Stimulated activated CD4-positive, alpha-beta T cell treated with anti-CD3 and anti-CD28 coated beads, Interleukin-4, amount 100 ng/mL, for 4 hours (primary cell): ENCODE measurements at regions not wholly inside any gene's neighbourhood (a gene's known extent, or its start where the extent isn't known, plus 50 kb on each side); places are given as distances from the start of the nearest gene placed in this dataset.

Experiments used
- DNase-seq, 2 experiments: peaks; one replicate each; pipeline ENCODE4 v3.0.0-alpha.2; 2020

DNA sequence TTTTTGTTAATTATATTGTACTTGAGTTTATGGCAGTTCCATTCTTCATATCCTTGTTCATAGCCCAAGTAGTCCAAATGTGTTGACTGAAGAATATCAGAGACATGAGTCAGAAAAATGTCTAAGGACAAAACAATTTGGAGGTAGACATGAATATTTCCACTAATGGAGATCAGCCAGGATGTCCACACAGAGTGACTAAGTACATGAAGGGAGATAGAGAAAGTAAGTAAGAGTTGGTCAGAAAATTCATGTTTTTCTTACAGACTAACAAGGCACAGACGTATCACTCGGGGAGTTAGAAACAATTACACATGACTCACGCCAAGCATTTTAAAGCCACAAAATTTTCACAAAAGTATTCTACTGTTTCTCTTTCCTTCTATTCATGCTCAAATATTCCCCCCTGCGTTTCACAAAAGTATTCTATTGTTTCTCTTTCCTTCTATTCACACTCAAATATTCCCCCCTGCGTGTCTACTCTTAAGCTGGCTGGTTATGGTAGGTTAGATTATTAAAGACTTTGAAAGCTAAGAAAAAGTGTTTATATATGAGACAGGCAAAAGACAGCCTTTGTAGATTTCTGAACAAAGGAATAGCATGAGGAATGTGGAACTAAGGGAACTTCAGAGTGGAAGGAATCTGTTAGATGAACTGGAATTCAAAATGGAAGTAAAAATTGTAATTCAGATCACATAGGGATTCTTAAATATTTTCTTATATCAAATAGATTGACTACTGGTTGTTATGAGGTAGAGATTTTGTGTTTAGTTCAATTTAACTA lies 648.7 kb upstream of the CCDC54 start:
- DNase-seq, result no peak

DNA sequence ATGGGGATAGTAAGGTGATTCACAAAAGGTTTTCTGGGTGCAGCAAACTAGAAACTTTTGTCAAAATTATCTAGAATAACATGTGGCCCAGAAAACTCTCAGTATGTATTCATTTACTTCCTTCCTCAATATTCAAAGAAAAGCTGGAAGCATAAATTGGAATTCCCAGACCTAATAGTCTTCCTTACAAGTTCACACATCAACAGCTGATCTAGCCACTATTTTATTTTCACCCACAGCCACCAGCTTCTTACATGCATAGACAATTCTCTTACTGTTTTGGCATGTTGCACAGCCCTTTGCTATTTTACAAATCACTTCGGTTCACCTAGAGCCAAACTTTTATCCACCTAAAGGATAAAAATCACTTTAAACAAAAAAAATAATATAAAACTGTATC lies 647.8 kb upstream of the CCDC54 start:
- no peak for DNase-seq

DNA sequence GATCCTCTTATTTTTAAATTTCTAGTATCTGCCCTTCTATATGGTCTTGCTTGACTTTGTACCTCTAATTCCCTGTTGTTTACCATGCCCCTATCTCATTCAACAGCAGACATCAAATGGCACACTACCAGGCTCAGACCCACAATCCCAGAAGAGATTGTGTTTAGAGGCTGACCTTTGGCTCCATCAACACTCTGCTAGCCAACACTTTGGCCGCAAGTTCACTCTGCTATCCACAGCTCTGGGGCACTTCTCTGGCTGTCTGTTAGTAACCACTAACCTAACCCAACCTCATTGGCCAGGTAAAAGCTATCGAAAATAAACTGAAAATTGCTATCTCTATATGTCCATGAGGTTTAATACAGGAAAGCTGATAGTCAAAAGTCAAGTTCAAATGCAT lies 646.0 kb upstream of the CCDC54 start:
- DNase-seq, result no peak

DNA sequence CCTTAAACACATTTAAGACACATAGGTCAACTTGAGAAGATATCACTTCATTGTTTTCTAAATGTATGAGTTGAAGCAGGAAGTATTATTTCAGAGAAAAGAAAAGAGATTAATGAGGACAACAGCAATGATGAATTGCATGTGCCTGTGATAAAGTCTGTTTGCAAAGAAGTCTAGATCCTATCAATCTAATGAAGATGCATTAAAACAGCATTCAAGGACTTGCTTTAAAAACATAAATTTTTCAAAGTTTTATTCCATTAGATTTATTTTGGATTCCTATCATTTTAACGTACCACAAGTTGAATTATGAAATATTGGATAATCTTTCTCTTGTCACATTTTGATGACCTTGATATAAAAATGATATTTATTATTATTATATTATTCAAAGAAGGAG lies 642.5 kb upstream of the CCDC54 start:
- DNase-seq, result no peak

DNA sequence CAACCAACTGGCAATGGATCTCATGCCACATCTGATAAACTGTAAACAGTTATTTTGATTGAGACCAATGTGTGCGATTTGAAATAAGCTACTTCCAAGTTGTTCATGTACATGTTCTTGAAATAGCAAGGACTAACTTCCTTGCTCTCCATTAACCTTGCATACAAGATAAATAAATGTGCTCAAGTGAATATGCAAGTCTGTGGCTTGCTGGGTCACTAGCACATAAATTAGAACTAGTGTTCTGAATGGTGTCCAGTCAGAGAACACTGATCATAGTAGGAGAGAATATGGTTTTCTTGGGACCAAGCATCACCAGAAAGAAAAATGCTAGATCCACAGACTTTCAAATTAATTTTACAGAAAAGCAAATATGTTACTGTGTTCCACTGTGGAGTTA lies 640.0 kb upstream of the CCDC54 start:
- DNase-seq, result no peak

DNA sequence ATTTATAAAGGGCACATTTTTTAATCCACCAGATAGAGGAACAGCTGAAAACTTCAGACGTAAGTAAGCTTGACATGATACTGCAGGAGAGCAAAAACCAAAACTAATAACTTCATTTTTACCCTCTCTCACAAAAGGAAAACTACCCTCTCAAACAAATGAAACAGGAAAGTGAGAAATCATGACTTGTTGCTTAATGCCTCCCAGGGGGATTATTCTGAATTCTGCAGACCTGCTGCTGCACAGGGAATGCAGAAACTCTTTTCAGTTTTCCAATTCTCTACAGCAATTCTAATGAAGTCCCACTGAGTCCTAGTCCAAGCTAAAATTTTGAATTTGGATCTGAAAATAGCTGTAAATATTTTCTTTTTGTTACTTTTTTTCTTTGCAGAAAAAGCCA lies 637.1 kb upstream of the CCDC54 start:
- no peak for DNase-seq

DNA sequence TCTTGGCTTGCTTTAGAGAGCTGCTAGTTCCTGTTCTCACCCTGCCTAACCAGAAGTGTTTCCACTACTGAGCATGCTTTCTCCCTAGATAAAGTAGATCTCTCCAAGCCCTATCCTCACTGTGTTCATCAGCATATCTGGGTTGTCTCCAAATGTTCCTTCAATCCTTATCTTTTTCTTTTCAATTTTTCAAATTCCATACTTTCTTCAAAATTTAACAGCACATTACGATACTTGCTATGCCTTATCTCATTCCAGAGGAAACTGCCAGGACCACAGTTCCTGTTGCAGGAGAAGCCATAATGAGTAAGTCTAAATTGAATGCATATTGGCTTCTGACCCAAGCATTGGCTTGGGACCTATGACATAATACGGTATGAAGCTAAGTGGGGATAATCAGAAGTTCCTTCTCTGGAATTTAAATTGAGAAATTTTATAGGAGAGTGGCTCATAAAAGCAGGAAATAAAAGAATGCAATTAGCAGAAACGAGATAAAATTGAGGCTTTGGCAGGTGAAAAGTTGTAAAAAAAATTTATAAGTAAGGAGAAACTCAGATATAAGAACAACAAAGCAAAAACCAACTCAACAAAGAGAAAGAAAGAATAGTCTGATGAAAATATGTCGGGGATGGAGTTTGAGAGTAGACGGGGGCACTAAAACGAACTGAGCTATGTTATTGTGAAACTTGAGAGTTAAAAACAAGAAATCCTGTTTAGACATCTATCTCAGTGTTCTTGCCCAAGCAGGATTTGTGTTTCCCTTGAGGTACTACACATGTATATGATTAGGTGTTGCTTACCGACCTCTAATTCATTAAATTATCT lies 631.7 kb upstream of the CCDC54 start:
- no peak for DNase-seq

DNA sequence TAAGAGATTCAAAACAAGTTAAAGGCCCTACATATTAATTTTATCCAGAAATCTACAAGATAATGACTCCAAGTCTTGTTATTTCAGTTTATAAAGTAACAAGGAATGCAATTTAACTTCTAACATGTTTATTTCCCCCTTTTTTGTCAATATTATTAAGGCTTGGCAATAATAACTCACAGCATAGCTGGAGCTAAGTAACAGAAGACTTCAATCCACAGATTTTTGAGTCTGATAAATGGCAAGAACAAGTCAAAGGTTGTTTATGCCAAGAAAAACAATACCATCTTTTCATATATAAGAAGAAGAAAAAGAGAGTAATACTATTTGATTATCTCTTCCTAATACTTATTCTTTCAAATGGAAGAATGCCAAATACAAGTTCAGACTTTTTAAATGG lies 631.0 kb upstream of the CCDC54 start:
- no peak for DNase-seq

DNA sequence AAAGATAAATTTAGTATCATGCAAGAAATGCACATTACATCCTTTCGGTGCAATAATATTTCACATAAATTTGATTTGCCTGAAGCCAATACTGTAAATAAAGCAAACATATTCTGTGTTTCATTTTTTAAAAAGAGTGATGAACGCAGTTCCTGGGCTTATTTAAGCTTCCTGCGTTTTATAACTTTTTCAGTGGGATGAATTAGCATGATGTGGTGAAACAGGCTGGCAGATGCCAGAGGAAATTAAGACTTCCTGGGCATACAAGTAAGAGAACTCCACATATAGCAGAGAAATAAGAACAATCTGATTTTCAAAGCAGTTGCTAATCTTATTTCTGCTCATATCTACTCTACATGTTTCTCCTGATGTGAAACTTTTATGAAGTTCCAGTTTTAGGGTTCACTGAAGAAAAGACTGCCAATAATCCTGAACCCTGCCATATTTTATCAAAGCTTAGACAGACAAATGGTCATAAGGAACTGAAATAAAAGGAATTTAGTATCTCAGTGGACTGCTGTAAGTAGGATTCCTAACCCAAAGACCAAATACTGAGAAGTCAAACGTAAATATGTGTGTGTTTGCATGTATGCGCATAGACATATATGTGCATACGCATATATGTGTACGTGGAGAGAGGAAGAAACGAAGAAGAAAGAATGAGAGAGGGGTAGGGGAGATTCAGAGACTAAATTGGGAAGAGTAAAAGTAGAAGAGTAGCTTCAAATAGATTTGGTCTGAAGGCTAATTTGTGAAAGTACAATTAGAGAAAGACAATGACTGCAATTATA lies 628.6 kb upstream of the CCDC54 start:
- no peak for DNase-seq

DNA sequence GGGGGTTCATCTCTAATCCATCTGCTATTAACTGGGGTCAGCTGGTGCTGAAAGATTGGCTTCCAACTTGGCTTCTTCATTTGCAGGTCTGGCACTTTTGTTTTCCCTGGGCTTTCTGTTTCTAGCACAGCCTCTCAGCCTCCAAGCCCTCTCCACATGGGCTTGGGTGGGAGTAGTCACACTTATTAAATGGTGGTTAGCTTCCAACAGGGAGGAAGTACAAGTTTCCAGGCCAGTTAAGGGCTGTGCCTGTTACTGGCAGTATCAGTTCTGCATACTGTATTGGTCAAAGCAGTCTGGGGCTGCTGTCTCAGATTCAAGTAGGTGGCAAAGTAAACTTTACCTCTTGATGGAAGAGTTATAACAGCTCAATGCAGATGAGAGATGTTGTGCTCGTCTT lies 627.1 kb upstream of the CCDC54 start:
- no peak for DNase-seq

DNA sequence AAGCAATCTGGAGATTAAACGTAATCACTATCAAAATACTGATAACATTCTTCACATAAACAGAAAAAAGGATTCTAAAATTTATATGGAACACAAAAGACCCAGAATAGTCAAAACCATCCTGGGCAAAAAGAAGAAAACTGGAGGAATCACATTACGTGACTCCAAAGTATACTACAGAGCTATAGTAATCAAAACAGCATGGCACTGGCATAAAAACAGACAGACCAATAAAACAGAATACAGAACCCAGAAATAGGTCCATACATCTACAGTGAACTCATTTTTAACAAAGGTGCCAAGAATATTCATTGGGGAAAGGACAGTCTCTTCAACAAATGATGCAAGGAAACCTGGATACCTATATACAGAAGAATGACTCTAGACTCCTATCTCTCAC lies 621.9 kb upstream of the CCDC54 start:
- DNase-seq, result no peak

DNA sequence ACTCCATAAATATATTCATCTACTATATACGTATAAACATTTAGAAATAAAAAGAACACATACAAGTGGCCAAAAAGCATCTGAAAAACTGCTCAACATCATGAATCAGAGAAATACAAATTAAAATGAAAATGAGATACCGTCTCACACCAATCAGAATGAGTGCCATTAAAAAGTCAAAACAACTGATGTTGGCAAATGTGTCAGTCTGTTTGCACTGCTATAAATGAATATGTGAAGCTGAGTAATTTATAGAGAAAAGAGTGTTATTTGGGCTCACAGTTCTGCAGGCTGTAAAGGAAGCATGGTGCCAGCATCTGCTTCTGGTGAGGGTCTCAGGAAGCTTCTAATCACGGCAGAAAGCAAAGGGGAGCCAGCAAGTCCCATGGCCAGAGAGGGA lies 620.3 kb upstream of the CCDC54 start:
- DNase-seq, result no peak

DNA sequence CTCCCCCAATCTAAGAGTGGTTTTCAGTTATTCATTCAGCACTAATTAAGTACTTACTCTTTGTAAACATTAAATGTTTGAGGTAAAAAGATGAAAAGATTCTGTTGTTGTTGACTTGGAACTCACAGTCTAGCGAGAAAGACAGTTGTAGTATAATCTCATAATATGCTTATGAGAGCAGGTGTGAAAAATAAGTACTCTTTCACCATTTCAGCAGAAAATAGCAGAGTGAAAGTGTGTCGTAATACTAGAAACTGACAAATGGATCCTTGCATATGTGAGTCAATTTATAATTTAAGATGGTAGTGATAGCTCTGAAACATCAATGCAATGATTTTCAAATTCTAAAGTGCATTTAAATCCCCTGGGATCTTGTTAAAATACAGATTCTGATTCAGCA lies 618.8 kb upstream of the CCDC54 start:
- no peak for DNase-seq

DNA sequence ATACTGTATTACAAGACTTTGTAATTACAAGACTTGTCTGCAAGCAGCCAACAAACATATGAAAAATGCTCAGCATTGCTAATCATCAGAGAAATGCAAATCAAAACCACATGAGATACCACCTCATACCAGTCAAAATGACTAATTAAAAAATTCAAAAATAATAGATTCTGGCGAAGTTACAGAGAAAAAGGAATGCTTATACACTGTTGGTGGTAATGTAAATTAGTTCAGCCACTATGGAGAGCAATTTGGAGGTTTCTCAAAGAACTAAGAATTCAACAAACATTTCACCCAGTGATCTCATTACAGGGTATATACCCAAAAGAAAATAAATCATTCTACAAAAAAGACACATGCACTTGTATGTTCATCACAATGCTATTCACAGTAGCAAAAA lies 617.5 kb upstream of the CCDC54 start:
- no peak for DNase-seq

DNA sequence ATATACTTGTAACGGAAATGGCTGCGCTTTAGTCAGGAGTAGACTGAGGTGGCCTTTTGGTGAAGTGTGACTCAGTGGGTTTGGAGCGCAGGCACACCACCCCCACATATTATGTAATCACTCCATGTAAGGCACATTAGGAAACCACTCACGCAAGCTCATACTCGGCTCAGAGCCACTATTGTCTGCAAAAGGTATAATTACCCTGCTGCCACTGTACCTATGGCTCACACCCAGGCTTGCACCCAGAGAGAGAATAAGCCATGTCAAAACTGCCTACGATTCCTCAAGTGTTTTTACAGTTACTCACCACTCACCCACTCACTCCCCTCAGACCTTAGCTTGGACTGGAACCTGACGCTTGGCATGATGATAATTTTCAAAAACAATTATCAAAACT lies 611.9 kb upstream of the CCDC54 start:
- no peak for DNase-seq

DNA sequence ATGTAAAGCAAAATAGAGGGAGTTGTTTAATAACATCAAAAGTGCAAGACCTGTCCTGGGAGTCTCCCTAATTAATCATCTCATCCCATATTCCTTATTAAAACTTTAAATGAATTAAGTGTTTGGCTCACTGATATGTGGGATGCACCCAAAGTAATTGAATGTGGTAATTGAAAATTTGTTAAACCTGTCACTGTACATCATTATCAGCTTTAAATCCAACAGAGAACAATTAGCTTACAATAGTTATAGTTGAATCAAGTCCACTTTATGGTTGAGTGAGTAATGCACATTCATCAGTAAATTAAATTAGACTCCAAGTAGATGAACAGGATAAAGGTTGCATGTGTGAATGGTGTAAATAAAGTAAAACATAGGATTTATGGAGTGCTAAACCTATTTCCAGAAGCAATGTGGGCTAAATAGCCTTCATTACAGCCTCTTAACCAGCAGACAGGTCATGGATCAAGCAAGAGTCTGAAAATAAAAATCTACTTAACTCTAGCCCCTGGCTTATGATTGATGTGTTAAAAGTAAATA lies 608.2 kb upstream of the CCDC54 start:
- no peak for DNase-seq

DNA sequence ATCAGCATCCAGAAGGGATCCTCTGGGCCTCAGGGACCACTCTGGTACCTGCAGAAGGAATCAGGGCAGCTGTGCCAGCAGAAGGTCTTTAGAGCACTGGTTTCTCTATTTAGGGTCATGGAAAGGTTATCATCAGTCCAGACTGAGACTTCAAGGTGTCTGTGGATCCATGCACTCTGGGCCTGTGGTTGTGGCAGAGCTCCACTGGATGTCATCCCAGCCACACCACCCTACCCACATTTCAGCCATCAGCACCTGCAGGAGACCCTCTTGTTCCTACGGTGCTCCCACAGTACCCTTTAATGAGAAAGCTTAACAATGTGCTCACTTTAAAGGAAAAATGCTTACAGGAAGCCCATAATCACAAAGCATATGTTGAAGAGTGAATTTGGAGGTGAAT lies 603.4 kb upstream of the CCDC54 start:
- no peak for DNase-seq

DNA sequence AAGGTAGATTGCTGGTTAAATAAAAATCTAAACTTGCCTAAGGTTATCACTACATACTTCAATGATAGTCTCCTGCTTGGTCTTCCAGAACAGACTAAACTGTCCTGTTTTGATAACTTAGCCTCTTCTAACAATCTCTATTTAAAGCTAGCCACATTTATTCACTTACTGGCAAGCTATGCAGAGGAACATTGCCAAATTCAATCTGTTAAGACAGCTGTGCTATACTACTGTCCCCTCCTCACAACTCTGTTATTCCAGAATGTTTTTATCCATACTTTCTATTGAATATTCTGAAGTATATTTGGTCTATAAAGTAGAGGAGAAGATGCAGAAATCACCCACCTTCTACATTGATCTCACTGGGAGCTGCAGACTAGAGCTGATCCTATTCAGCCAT lies 594.0 kb upstream of the CCDC54 start:
- DNase-seq, result no peak

DNA sequence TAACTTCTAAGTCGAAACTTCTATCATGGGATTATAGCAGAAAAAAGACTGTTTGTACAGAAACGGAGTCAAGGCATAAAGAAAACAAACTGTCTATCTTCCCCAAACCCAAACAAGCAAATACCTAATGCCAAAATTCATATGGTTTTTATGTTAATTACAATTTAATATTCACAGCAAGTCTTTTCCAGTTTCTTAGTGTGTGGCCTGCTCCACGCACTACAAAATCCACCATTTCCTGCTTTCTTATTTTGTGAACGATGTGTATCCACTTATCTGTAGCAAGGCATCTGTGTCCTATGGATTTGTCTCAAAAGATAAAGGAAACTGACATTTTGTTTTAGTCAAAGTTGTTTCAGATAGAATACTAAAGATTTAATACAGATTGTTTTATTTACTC lies 588.0 kb upstream of the CCDC54 start:
- DNase-seq, result no peak

DNA sequence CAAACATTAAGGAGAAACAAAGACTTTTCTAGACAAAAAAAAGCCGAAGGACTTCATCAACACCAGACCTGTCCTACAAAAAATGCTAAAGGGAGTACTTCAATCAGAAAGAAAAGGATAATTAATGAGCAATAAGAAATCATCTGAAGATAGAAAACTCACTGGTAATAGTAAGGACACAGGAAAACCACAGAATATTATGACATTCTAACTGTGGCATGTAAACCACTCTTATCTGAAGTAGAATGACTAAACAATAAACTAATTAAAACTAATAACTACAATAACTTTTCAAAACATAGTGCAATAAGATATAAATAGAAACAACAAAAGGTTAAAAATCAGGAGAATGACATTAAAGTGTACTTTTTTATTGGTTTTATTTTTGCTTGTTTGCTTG lies 584.5 kb upstream of the CCDC54 start:
- DNase-seq, result no peak

DNA sequence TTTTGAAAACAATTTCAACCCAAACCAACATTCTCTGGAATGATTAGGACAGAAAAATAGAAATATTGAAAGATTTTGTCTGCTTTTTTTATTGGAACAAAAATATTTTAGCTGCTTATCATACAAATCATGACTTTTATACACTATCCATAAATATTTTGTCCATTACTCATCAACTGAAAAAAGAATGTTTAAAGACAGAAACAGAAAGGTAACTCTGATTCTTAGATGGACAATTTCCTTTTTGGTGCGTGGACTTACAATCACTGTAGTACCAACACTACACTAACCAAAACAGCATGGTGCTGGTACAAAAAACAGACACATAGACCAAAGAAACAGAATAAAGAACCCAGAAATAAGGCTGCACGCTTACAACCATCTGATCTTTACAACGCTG lies 582.8 kb upstream of the CCDC54 start:
- no peak for DNase-seq

DNA sequence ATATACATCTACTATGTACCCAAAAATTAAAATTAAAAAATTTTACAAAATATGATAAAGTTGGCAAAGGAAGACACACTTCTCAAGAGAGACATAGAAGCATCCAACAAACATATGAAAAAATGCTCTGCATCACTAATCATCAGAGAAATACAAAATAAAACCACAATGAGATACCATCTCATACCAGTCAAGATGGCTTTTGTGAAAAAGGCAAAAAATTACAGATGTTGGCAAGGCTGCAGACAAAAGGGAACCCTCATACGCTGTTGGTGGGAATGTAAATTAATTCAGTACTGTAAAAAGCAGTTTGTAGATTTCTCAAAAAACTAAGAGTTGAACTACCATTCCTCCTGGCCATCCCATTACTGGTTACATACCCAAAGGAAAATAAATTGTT lies 581.7 kb upstream of the CCDC54 start:
- no peak for DNase-seq

DNA sequence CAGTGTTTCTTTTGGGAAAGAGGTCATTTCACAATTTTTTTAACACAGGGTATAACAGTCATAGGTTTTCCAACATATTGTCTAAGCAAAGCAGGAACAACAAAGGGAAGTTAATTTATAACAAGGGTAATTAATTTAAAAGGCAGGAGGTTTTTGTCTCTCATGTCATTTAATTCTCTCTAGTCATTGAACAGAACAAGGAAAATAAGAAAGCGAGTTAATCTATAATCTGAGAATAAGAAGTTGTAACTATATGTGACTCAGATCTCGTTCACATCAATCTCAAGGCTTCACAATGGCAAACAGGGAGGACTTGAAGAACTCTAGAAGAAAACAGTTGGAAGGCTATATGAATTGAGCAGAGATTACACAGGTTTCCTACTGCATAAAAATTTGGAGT lies 579.8 kb upstream of the CCDC54 start:
- no peak for DNase-seq

DNA sequence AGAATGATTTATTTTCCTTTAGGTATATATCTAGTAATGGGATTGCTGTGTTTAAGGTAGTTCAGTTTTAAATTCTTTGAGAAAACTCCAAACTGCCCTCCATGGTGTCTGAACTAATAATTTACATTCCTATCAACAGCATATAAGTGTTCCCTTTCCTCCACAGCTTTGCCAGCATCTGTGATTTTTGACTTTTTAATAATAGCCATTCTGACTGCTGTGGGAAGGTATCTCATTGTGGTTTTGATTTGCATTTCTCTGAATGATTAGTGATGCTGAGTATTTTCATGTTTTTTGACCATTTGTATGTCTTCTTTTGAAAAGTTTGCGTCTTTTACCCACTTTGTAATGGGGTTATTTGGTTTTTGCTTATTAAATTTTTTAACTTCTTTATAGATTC lies 571.6 kb upstream of the CCDC54 start:
- no peak for DNase-seq
